ENCODE measurements at regions not wholly inside any gene's neighbourhood (a gene's known extent, or its start where the extent isn't known, plus 50 kb on each side); places are given as distances from the start of the nearest gene placed in this dataset.
"Not testable (repeated sequence)": the region's sequence is repeated elsewhere in the genome, so short reads cannot be mapped to it uniquely, and the experiment has no call there.

GRCh38 chr20:57977569-57977968, 250.9 kb downstream of the ANKRD60 start:
- Histone ChIP-seq H3K4me3 (no peak overlapping the region), H3K36me3 (no peaks in the 10 kb centered on the region), H3K9me3 (no peaks in the 10 kb centered on the region), H3K27me3 (no peaks in the 10 kb centered on the region)
- no peak for DNase-seq

GRCh38 chr20:57977141-57977540, 251.3 kb downstream of the ANKRD60 start:
- Histone ChIP-seq H3K27me3 (no peaks in the 10 kb centered on the region), H3K36me3 (no peaks in the 10 kb centered on the region), H3K4me3 (no peak overlapping the region), H3K9me3 (no peaks in the 10 kb centered on the region)
- DNase-seq: no peak

GRCh38 chr20:57974863-57975262, 253.6 kb downstream of the ANKRD60 start:
- H3K9me3 ChIP-seq: no peaks in the 10 kb centered on the region; the same call in 1 of the 2 replicates
- H3K4me3 ChIP-seq: no peak overlapping the region
- no peak for DNase-seq
- no peaks in the 10 kb centered on the region for H3K36me3 ChIP-seq
- no peaks in the 10 kb centered on the region for H3K27me3 ChIP-seq

GRCh38 chr20:57973886-57974285, 254.6 kb downstream of the ANKRD60 start:
- H3K4me3 ChIP-seq: no peak overlapping the region
- DNase-seq: no peak
- H3K36me3 ChIP-seq: no peaks in the 10 kb centered on the region
- no peaks in the 10 kb centered on the region for H3K27me3 ChIP-seq
- H3K9me3 ChIP-seq: no peaks in the 10 kb centered on the region; the same call in 1 of the 2 replicates

- not testable (repeated sequence) for H3K36me3 ChIP-seq, H3K9me3 ChIP-seq, H3K27me3 ChIP-seq, H3K4me3 ChIP-seq, DNase-seq
These were observed 256.9 kb downstream of the ANKRD60 start for GRCh38 chr20:57971583-57971982.

GRCh38 chr20:57970856-57971255, 257.6 kb downstream of the ANKRD60 start:
- H3K36me3 ChIP-seq: no peaks in the 10 kb centered on the region
- H3K9me3 ChIP-seq: no peaks in the 10 kb centered on the region; the same call in 1 of the 2 replicates
- no peak for DNase-seq
- no peak overlapping the region for H3K4me3 ChIP-seq
- no peaks in the 10 kb centered on the region for H3K27me3 ChIP-seq

- Histone ChIP-seq H3K4me3 (no peak overlapping the region), H3K9me3 (no peaks in the 10 kb centered on the region; the same call in 1 of the 2 replicates), H3K36me3 (no peaks in the 10 kb centered on the region), H3K27me3 (no peaks in the 10 kb centered on the region)
- DNase-seq: no peak
These were observed 258.3 kb downstream of the ANKRD60 start for GRCh38 chr20:57970116-57970515.

- no peak for DNase-seq
- H3K36me3 ChIP-seq: no peaks in the 10 kb centered on the region
- no peaks in the 10 kb centered on the region; the same call in 1 of the 2 replicates for H3K9me3 ChIP-seq
- no peaks in the 10 kb centered on the region for H3K27me3 ChIP-seq
- no peak overlapping the region for H3K4me3 ChIP-seq
These were observed 258.3 kb upstream of the PMEPA1 start for GRCh38 chr20:57968120-57968519.

- DNase-seq: no peak
- no peaks in the 10 kb centered on the region for H3K27me3 ChIP-seq
- no peaks in the 10 kb centered on the region for H3K36me3 ChIP-seq
- H3K4me3 ChIP-seq: no peak overlapping the region
- H3K9me3 ChIP-seq: no peaks in the 10 kb centered on the region; the same call in 1 of the 2 replicates
These were observed 257.5 kb upstream of the PMEPA1 start for GRCh38 chr20:57967364-57967763.

- Histone ChIP-seq H3K9me3 (no peaks in the 10 kb centered on the region), H3K36me3 (no peaks in the 10 kb centered on the region), H3K4me3 (no peak overlapping the region), H3K27me3 (no peaks in the 10 kb centered on the region)
- no peak for DNase-seq
These were observed 256.8 kb upstream of the PMEPA1 start for GRCh38 chr20:57966620-57967019.

GRCh38 chr20:57965441-57965840, 255.6 kb upstream of the PMEPA1 start:
- Histone ChIP-seq H3K27me3 (no peaks in the 10 kb centered on the region), H3K9me3 (no peaks in the 10 kb centered on the region), H3K36me3 (no peaks in the 10 kb centered on the region), H3K4me3 (no peak overlapping the region)
- DNase-seq: no peak

GRCh38 chr20:57964011-57964862, 254.4 kb upstream of the PMEPA1 start:
- DNase-seq: peak; percentile 39
- no peaks in the 10 kb centered on the region for H3K27me3 ChIP-seq
- H3K4me3 ChIP-seq: no peak overlapping the region
- H3K36me3 ChIP-seq: no peaks in the 10 kb centered on the region
- H3K9me3 ChIP-seq: no peaks in the 10 kb centered on the region

- Histone ChIP-seq H3K27me3 (no peaks in the 10 kb centered on the region), H3K4me3 (no peak overlapping the region)
- no peak for DNase-seq
These were observed 251.2 kb upstream of the PMEPA1 start for GRCh38 chr20:57960803-57961575.

GRCh38 chr20:57959589-57959988, 249.8 kb upstream of the PMEPA1 start:
- no peak overlapping the region for H3K4me3 ChIP-seq
- H3K36me3 ChIP-seq: no peaks in the 10 kb centered on the region
- no peak for DNase-seq
- H3K9me3 ChIP-seq: no peaks in the 10 kb centered on the region
- H3K27me3 ChIP-seq: no peaks in the 10 kb centered on the region

More at GRCh38 chr20:57960803-57961575, 251.2 kb upstream of the PMEPA1 start:
- H3K9me3 ChIP-seq: no peaks in the 10 kb centered on the region
- H3K36me3 ChIP-seq: no peaks in the 10 kb centered on the region

- no peak for DNase-seq
- H3K4me3 ChIP-seq: no peak overlapping the region
- no peaks in the 10 kb centered on the region for H3K27me3 ChIP-seq
- no peaks in the 10 kb centered on the region for H3K9me3 ChIP-seq
- H3K36me3 ChIP-seq: no peaks in the 10 kb centered on the region
These were observed 249.2 kb upstream of the PMEPA1 start for GRCh38 chr20:57959018-57959417.

GRCh38 chr20:57958050-57958420, 248.2 kb upstream of the PMEPA1 start:
- Histone ChIP-seq H3K9me3 (no peaks in the 10 kb centered on the region), H3K27me3 (no peaks in the 10 kb centered on the region), H3K36me3 (no peaks in the 10 kb centered on the region), H3K4me3 (no peak overlapping the region)
- DNase-seq: no peak

GRCh38 chr20:57957411-57958049, 247.7 kb upstream of the PMEPA1 start:
- no peak overlapping the region for H3K4me3 ChIP-seq
- H3K36me3 ChIP-seq: no peaks in the 10 kb centered on the region
- no peaks in the 10 kb centered on the region for H3K9me3 ChIP-seq
- DNase-seq: no peak
- no peaks in the 10 kb centered on the region for H3K27me3 ChIP-seq
